ENCODE measurements at regions not wholly inside any gene's neighbourhood (a gene's known extent, or its start where the extent isn't known, plus 50 kb on each side); places are given as distances from the start of the nearest gene placed in this dataset.

GRCh38 chr9:80061096-80061495 is 489.3 kb downstream of the TLE4 start:
- H3K27ac ChIP-seq (ENCODE audit: insufficient read length, low read depth, low read length) = no peak overlapping the region
- no peaks in the 10 kb centered on the region for H3K4me1 ChIP-seq (ENCODE audit: insufficient read depth, low read length)
- Mint-ChIP-seq H3K27me3 (ENCODE audit: low read depth) (no peaks in the 10 kb centered on the region), H3K4me3 (no peak overlapping the region), H3K27ac (no peak overlapping the region), H3K4me1 (peaks cover 14 to 21% of the 10 kb centered on the region in 2 experiments), H3K36me3 (ENCODE audit: insufficient read depth in 1 of 3, low read depth in 3 of 3) (peaks cover 0 to 8% (median 2%) of the 10 kb centered on the region in 3 experiments; a peak in 3 of 7 replicates), H3K9me3 (peaks cover 6 to 8% of the 10 kb centered on the region in 2 experiments)
- H3K27me3 ChIP-seq (ENCODE audit: insufficient read depth, low read length) = no peaks in the 10 kb centered on the region
- H3K4me2 ChIP-seq (ENCODE audit: insufficient read depth, insufficient read length, low read length) = no peak overlapping the region
- no peak overlapping the region for H4K8ac ChIP-seq (replicated peaks; ENCODE audit: insufficient read length, low read depth, low read length)
- no peak overlapping the region for H2BK120ac ChIP-seq (ENCODE audit: low read depth, low read length, poor library complexity, severe bottlenecking)
- no peak overlapping the region for H3K56ac ChIP-seq (ENCODE audit: insufficient read length, low read depth, low read length)
- no peak overlapping the region for H3K14ac ChIP-seq (ENCODE audit: insufficient read depth, low read length)
- no peak overlapping the region for H3K18ac ChIP-seq (ENCODE audit: insufficient read length, low read depth, low read length)
- no peak overlapping the region for H4K5ac ChIP-seq (ENCODE audit: insufficient read length, low read depth, low read length)
- H2AFZ ChIP-seq (ENCODE audit: low read length) = no peak overlapping the region
- H2BK12ac ChIP-seq (ENCODE audit: insufficient read length, low read depth, low read length) = no peak overlapping the region
- H3K9me3 ChIP-seq (ENCODE audit: control insufficient read depth, low read depth, low read length) = no peaks in the 10 kb centered on the region
- no peak overlapping the region for H2BK20ac ChIP-seq (ENCODE audit: low read depth, low read length, poor library complexity, severe bottlenecking)
- no peak overlapping the region for H2BK15ac ChIP-seq (ENCODE audit: low read depth, low read length)
- H3K23ac ChIP-seq (ENCODE audit: insufficient read length, low read depth, low read length) = no peak overlapping the region
- TF ChIP-seq CTCF (conservative IDR thresholded peaks at IDR 0.05) = no peak
- no peaks in the 10 kb centered on the region for H4K20me1 ChIP-seq (ENCODE audit: control insufficient read depth, insufficient read depth, insufficient read length)
- no peak overlapping the region for H2AK5ac ChIP-seq (ENCODE audit: insufficient read length, low read length)
- H4K91ac ChIP-seq (ENCODE audit: insufficient read length, low read depth, low read length) = no peak overlapping the region
- no peaks in the 10 kb centered on the region for H3K23me2 ChIP-seq (ENCODE audit: insufficient read length, low read depth, low read length, poor library complexity, severe bottlenecking)
- H3K79me2 ChIP-seq (ENCODE audit: insufficient read depth, low read length) = no peaks in the 10 kb centered on the region
- H3T11ph ChIP-seq (ENCODE audit: low read length) = no peak overlapping the region
- no peak for DNase-seq
- H3K79me1 ChIP-seq (ENCODE audit: insufficient read depth, low read depth, low read length, poor library complexity, severe bottlenecking) = no peaks in the 10 kb centered on the region
- no peak overlapping the region for H3K4ac ChIP-seq (ENCODE audit: low read depth, low read length)
- no peak overlapping the region for H2BK5ac ChIP-seq (ENCODE audit: insufficient read length, low read length)
- H3K9ac ChIP-seq (ENCODE audit: extremely low read depth, insufficient read length, low read length) = no peak overlapping the region

Measured in H9 (cell line).